H9 (cell line): ENCODE measurements at regions not wholly inside any gene's neighbourhood (a gene's known extent, or its start where the extent isn't known, plus 50 kb on each side); places are given as distances from the start of the nearest gene placed in this dataset.

Experiments used
- DNase-seq: peaks from one replicate; pipeline ENCODE4 v3.0.0-alpha.2; 2017
- H2AFZ ChIP-seq: one replicate; pipeline ENCODE4 v1.6.1; 2013; ENCODE audit warnings: mild to moderate bottlenecking, low read length, control low read depth, moderate library complexity
- H2AK5ac ChIP-seq: 2 replicates; pipeline ENCODE4 v1.6.1; 2013; ENCODE audit warnings: low read length, control low read depth, mixed read lengths; ENCODE audit not compliant: insufficient read length
- H2BK120ac ChIP-seq: one replicate; pipeline ENCODE4 v1.6.1; 2013; ENCODE audit warnings: low read depth, mild to moderate bottlenecking, low read length, control low read depth, inconsistent platforms; ENCODE audit not compliant: poor library complexity, severe bottlenecking
- H2BK12ac ChIP-seq: 2 replicates; pipeline ENCODE4 v1.6.1; 2013; ENCODE audit warnings: low read length, control low read depth, mixed read lengths, low read depth; ENCODE audit not compliant: insufficient read length
- H2BK15ac ChIP-seq: 2 replicates; pipeline ENCODE4 v1.6.1; 2013; ENCODE audit warnings: low read depth, low read length, control low read depth
- H2BK20ac ChIP-seq: one replicate; pipeline ENCODE4 v1.6.1; 2013; ENCODE audit warnings: low read depth, mild to moderate bottlenecking, low read length, control low read depth, inconsistent platforms; ENCODE audit not compliant: poor library complexity, severe bottlenecking
- H2BK5ac ChIP-seq: 2 replicates; pipeline ENCODE4 v1.6.1; 2013; ENCODE audit warnings: low read length, control low read depth, mixed read lengths; ENCODE audit not compliant: insufficient read length
- H3K14ac ChIP-seq: 2 replicates; pipeline ENCODE4 v1.6.1; 2013; ENCODE audit warnings: low read length, control low read depth; ENCODE audit not compliant: insufficient read depth
- H3K18ac ChIP-seq: 2 replicates; pipeline ENCODE4 v1.6.1; 2013; ENCODE audit warnings: low read depth, mild to moderate bottlenecking, mixed read lengths, low read length, control low read depth; ENCODE audit not compliant: insufficient read length
- H3K23ac ChIP-seq: 2 replicates; pipeline ENCODE4 v1.6.1; 2013; ENCODE audit warnings: low read length, control low read depth, mixed read lengths, low read depth; ENCODE audit not compliant: insufficient read length
- H3K23me2 ChIP-seq: 2 replicates; pipeline ENCODE4 v1.6.1; 2013; ENCODE audit warnings: low read depth, mild to moderate bottlenecking, mixed read lengths, low read length, control low read depth; ENCODE audit not compliant: insufficient read length, poor library complexity, severe bottlenecking
- H3K27ac ChIP-seq: 2 replicates; pipeline ENCODE4 v1.5.1; 2013; ENCODE audit warnings: low read length, control low read depth, mixed read lengths, low read depth; ENCODE audit not compliant: insufficient read length
- H3K27me3 ChIP-seq: 2 replicates; pipeline ENCODE4 v1.6.1; 2013; ENCODE audit warnings: low read length, control low read depth, inconsistent platforms; ENCODE audit not compliant: insufficient read depth
- H3K4ac ChIP-seq: 2 replicates; pipeline ENCODE4 v1.6.1; 2013; ENCODE audit warnings: low read depth, mild to moderate bottlenecking, control low read depth, inconsistent platforms, low read length, moderate library complexity
- H3K4me1 ChIP-seq: 2 replicates; pipeline ENCODE4 v1.6.1; 2013; ENCODE audit warnings: low read length, control low read depth, inconsistent platforms; ENCODE audit not compliant: insufficient read depth
- H3K4me2 ChIP-seq: 2 replicates; pipeline ENCODE4 v1.6.1; 2013; ENCODE audit warnings: low read length, control low read depth, mixed read lengths; ENCODE audit not compliant: insufficient read length, insufficient read depth
- H3K56ac ChIP-seq: 2 replicates; pipeline ENCODE4 v1.6.1; 2013; ENCODE audit warnings: low read depth, mild to moderate bottlenecking, mixed read lengths, low read length, control low read depth; ENCODE audit not compliant: insufficient read length
- H3K79me1 ChIP-seq: 2 replicates; pipeline ENCODE4 v1.6.1; 2013; ENCODE audit warnings: low read depth, mild to moderate bottlenecking, moderate library complexity, low read length, control low read depth, inconsistent platforms; ENCODE audit not compliant: insufficient read depth, poor library complexity, severe bottlenecking
- H3K79me2 ChIP-seq: 2 replicates; pipeline ENCODE4 v1.6.1; 2013; ENCODE audit warnings: low read length, control low read depth, inconsistent platforms; ENCODE audit not compliant: insufficient read depth
- H3K9ac ChIP-seq: 2 replicates; pipeline ENCODE4 v1.6.1; 2013; ENCODE audit warnings: low read length, control low read depth, mixed read lengths; ENCODE audit not compliant: insufficient read length; ENCODE audit errors: extremely low read depth
- H3K9me3 ChIP-seq: one replicate; pipeline ENCODE4 v1.6.1; 2013; ENCODE audit warnings: low read depth, low read length, inconsistent platforms; ENCODE audit not compliant: control insufficient read depth
- H3T11ph ChIP-seq: one replicate; pipeline ENCODE4 v1.6.1; 2013; ENCODE audit warnings: mild to moderate bottlenecking, low read length, control low read depth, inconsistent platforms
- H4K20me1 ChIP-seq: one replicate; pipeline ENCODE4 v1.6.1; 2013; ENCODE audit not compliant: control insufficient read depth, insufficient read length, insufficient read depth
- H4K5ac ChIP-seq: 2 replicates; pipeline ENCODE4 v1.6.1; 2013; ENCODE audit warnings: low read depth, mild to moderate bottlenecking, mixed read lengths, low read length, control low read depth; ENCODE audit not compliant: insufficient read length
- H4K8ac ChIP-seq: replicated peaks from 2 replicates; pipeline ENCODE4 v1.6.1; 2013; ENCODE audit warnings: low read length, control low read depth, mixed read lengths, low read depth; ENCODE audit not compliant: insufficient read length
- H4K91ac ChIP-seq: 2 replicates; pipeline ENCODE4 v1.6.1; 2013; ENCODE audit warnings: low read depth, mild to moderate bottlenecking, moderate library complexity, mixed read lengths, low read length, control low read depth; ENCODE audit not compliant: insufficient read length
- H3K27ac Mint-ChIP-seq, 3 experiments: 2 replicates in 2 of 3; 3 replicates in 1 of 3; pipeline ENCODE4 v1.8.0; 2020 to 2021; ENCODE audit warnings: mixed read lengths in 3 of 3, mild to moderate bottlenecking in 1 of 3, moderate library complexity in 1 of 3
- H3K27me3 Mint-ChIP-seq: 2 replicates; pipeline ENCODE4 v1.8.0; 2021; ENCODE audit warnings: low read depth, mild to moderate bottlenecking, moderate library complexity, mixed read lengths
- H3K36me3 Mint-ChIP-seq, 3 experiments: 2 replicates in 2 of 3; 3 replicates in 1 of 3; pipeline ENCODE4 v1.8.0; 2020 to 2021; ENCODE audit warnings: low read depth in 3 of 3, mixed read lengths in 3 of 3; ENCODE audit not compliant: insufficient read depth in 1 of 3
- H3K4me1 Mint-ChIP-seq, 2 experiments: 2 replicates each; pipeline ENCODE4 v1.8.0; 2020; ENCODE audit warnings: mixed read lengths in 2 of 2
- H3K4me3 Mint-ChIP-seq, 2 experiments: 2 replicates in 1 of 2; 3 replicates in 1 of 2; pipeline ENCODE4 v1.8.0; 2020 to 2021; ENCODE audit warnings: mild to moderate bottlenecking in 2 of 2, mixed read lengths in 2 of 2, moderate library complexity in 1 of 2
- H3K9me3 Mint-ChIP-seq, 2 experiments: 2 replicates in 1 of 2; 3 replicates in 1 of 2; pipeline ENCODE4 v1.8.0; 2020; ENCODE audit warnings: mild to moderate bottlenecking in 2 of 2, mixed read lengths in 2 of 2, moderate library complexity in 1 of 2
- CTCF ChIP-seq: fragments of 200-600 bp; sonication (generic); conservative IDR thresholded peaks from 3 replicates; pipeline ENCODE4 v1.8.0; 2021; ENCODE audit warnings: antibody characterized with exemption, mild to moderate bottlenecking
- WGBS: extraction: QIAGEN DNeasy Blood & Tissue Kit; methylation state at CpG from one replicate; pipeline ENCODE4 v1.1.7; 2013; ENCODE audit warnings: missing lambda C conversion rate, low lambda C conversion rate, mixed read lengths; ENCODE audit not compliant: insufficient read length; ENCODE audit errors: extremely low coverage; 5-methylcytosine and 5-hydroxymethylcytosine counted together

- Mint-ChIP-seq H3K27me3 (no peaks in the 10 kb centered on the region), H3K36me3 (no peaks in the 10 kb centered on the region; a peak in 1 of 7 replicates), H3K4me3 (no peak overlapping the region), H3K4me1 (peaks cover 25 to 37% of the 10 kb centered on the region in 2 experiments), H3K9me3 (no peaks in the 10 kb centered on the region), H3K27ac (no peak overlapping the region)
- no peak overlapping the region for H3K14ac ChIP-seq
- H3K23me2 ChIP-seq, result no peaks in the 10 kb centered on the region
- H4K8ac ChIP-seq, result no peak overlapping the region
- no peak overlapping the region for H2BK5ac ChIP-seq
- no peaks in the 10 kb centered on the region for H3K79me2 ChIP-seq
- H2AK5ac ChIP-seq, result no peak overlapping the region
- H2BK120ac ChIP-seq, result no peak overlapping the region
- H4K20me1 ChIP-seq, result no peaks in the 10 kb centered on the region
- WGBS, result no CpG with 5 or more reads among the region's 4 CpGs
- no peak overlapping the region for H3K27ac ChIP-seq
- H3K4me1 ChIP-seq, result peaks cover 8% of the 10 kb centered on the region; the same call in 1 of the 2 replicates
- TF ChIP-seq CTCF, result no peak
- H3K4ac ChIP-seq, result no peak overlapping the region
- H3K9me3 ChIP-seq, result no peaks in the 10 kb centered on the region
- no peak overlapping the region for H3T11ph ChIP-seq
- H2BK20ac ChIP-seq, result no peak overlapping the region
- H3K9ac ChIP-seq, result no peak overlapping the region
- no peaks in the 10 kb centered on the region for H3K79me1 ChIP-seq
- H2AFZ ChIP-seq, result no peak overlapping the region
- no peak overlapping the region for H3K18ac ChIP-seq
- H3K56ac ChIP-seq, result no peak overlapping the region
- no peak overlapping the region for H2BK15ac ChIP-seq
- no peak overlapping the region for H2BK12ac ChIP-seq
- H4K91ac ChIP-seq, result no peak overlapping the region
- no peak overlapping the region for H4K5ac ChIP-seq
- H3K27me3 ChIP-seq, result no peaks in the 10 kb centered on the region
- no peak for DNase-seq
- no peak overlapping the region for H3K23ac ChIP-seq
- H3K4me2 ChIP-seq, result no peak overlapping the region
These were observed 125.4 kb upstream of the DAB1 start for GRCh38 chr1:57549300-57549699.
